ENCODE measurements at regions not wholly inside any gene's neighbourhood (a gene's known extent, or its start where the extent isn't known, plus 50 kb on each side); places are given as distances from the start of the nearest gene placed in this dataset.

- TF ChIP-seq CTCF (IDR thresholded peaks at IDR 0.05; ENCODE audit: borderline replicate concordance, control extremely low read depth, extremely low read depth, insufficient read depth, missing control alignments) = no peak
- no peak for DNase-seq (ENCODE audit: low spot score)
- in situ Hi-C loops (cut with MboI; ENCODE audit: low sequenced_read_pairs, unreplicated experiment) = no loop called here
These were observed 1946.0 kb upstream of the CDH6 start for GRCh38 chr5:29247346-29248028.

- no peak for TF ChIP-seq CTCF (IDR thresholded peaks at IDR 0.05; ENCODE audit: borderline replicate concordance, control extremely low read depth, extremely low read depth, insufficient read depth, missing control alignments)
- no peak for DNase-seq (ENCODE audit: low spot score)
- in situ Hi-C loops (cut with MboI; ENCODE audit: low sequenced_read_pairs, unreplicated experiment) = no loop called here
These were observed 1953.1 kb upstream of the CDH6 start for GRCh38 chr5:29240379-29240778.

DNA sequence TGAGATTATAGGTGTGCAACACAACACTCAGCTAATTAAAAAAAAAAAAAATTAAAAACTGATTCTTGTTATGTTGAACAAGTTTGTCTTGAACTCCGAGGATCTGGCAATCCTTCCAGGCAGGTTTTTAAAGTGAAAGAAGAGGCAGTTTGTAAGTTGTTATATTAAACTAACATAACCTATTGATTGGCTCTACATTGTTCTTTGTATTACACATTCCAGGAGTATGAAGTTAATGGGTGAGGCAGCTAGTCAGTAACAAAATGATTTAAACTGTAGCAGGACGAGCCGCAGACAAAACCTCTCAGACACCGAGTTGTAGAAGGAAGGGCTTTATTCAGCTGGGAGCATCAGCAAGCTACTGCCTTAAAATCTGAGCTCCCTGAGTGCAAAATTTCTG lies 1953.9 kb upstream of the CDH6 start:
- in situ Hi-C loops (cut with MboI; ENCODE audit: low sequenced_read_pairs, unreplicated experiment) = no loop called here
- TF ChIP-seq CTCF (IDR thresholded peaks at IDR 0.05; ENCODE audit: borderline replicate concordance, control extremely low read depth, extremely low read depth, insufficient read depth, missing control alignments) = no peak
- DNase-seq (ENCODE audit: low spot score) = no peak

- in situ Hi-C loops (cut with MboI; ENCODE audit: low sequenced_read_pairs, unreplicated experiment) = no loop called here
- no peak for DNase-seq (ENCODE audit: low spot score)
- TF ChIP-seq CTCF (IDR thresholded peaks at IDR 0.05; ENCODE audit: borderline replicate concordance, control extremely low read depth, extremely low read depth, insufficient read depth, missing control alignments) = no peak
These were observed 1955.4 kb upstream of the CDH6 start for GRCh38 chr5:29238115-29238514.

DNA sequence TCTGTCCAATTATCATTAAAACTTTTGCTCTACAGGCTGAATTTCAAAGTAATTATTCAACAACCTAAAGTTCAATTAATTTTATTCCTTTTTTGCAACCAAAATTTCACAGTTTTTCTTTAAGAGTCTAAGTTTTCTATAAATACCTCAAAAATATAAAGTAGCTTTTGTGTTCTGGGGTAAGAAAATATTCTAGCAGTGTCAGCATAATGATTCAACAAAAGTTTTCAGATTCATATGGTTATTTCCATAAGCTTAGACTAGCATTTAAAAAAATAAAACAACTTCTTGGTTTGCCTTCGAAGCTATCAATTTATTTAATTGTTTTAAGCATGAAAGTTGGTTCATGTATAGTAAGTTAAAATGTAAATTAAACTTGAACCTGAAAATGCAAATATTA lies 1962.3 kb upstream of the CDH6 start:
- TF ChIP-seq CTCF (IDR thresholded peaks at IDR 0.05; ENCODE audit: borderline replicate concordance, control extremely low read depth, extremely low read depth, insufficient read depth, missing control alignments) = no peak
- DNase-seq (ENCODE audit: low spot score) = no peak
- in situ Hi-C loops (cut with MboI; ENCODE audit: low sequenced_read_pairs, unreplicated experiment) = no loop called here

- TF ChIP-seq CTCF (IDR thresholded peaks at IDR 0.05; ENCODE audit: borderline replicate concordance, control extremely low read depth, extremely low read depth, insufficient read depth, missing control alignments) = no peak
- in situ Hi-C loops (cut with MboI; ENCODE audit: low sequenced_read_pairs, unreplicated experiment) = no loop called here
- DNase-seq (ENCODE audit: low spot score) = no peak
These were observed 1962.9 kb upstream of the CDH6 start for GRCh38 chr5:29230591-29230990.

All from GM13976 (cell line).